ENCODE measurements at regions not wholly inside any gene's neighbourhood (a gene's known extent, or its start where the extent isn't known, plus 50 kb on each side); places are given as distances from the start of the nearest gene placed in this dataset.

GRCh38 chr11:119992171-119993051 lies 145.5 kb downstream of the TRIM29 start:
- TF ChIP-seq CTCF (IDR thresholded peaks at IDR 0.05): no peak
- TF ChIP-seq POLR2A (IDR thresholded peaks at IDR 0.05): no peak
